Astrocyte (in vitro differentiated cells and primary cell): ENCODE measurements at regions not wholly inside any gene's neighbourhood (a gene's known extent, or its start where the extent isn't known, plus 50 kb on each side); places are given as distances from the start of the nearest gene placed in this dataset.

Source experiments
- DNase-seq: peaks from one replicate; pipeline ENCODE4 v3.0.0-alpha.2; 2010; ENCODE audit warnings: low read depth
- FAIRE-seq: peaks from 2 replicates; lab custom pipeline; 2011; peaks lifted over from hg19 to GRCh38; lab: Jason Lieb, UNC
- H2AFZ ChIP-seq: 2 replicates; pipeline ENCODE4 v1.6.0; 2012; ENCODE audit warnings: low read depth, low read length, inconsistent platforms
- H3K27ac ChIP-seq: 2 replicates; pipeline ENCODE4 v1.5.1; 2011; ENCODE audit warnings: low read depth, low read length, inconsistent platforms
- H3K27me3 ChIP-seq: 2 replicates; pipeline ENCODE4 v1.6.0; 2011; ENCODE audit warnings: low read length, inconsistent platforms; ENCODE audit not compliant: insufficient read depth
- H3K36me3 ChIP-seq: 2 replicates; pipeline ENCODE4 v1.5.1; 2011; ENCODE audit warnings: low read length, inconsistent platforms; ENCODE audit not compliant: insufficient read depth
- H3K4me1 ChIP-seq: 2 replicates; pipeline ENCODE4 v1.5.1; 2011; ENCODE audit warnings: low read length, inconsistent platforms; ENCODE audit not compliant: insufficient read depth
- H3K4me2 ChIP-seq: 2 replicates; pipeline ENCODE4 v1.6.0; 2012; ENCODE audit warnings: low read length, inconsistent platforms
- H3K4me3 ChIP-seq: 2 replicates; pipeline ENCODE4 v1.5.1; 2011; ENCODE audit warnings: low read depth, mild to moderate bottlenecking, low read length, inconsistent platforms; ENCODE audit not compliant: insufficient read depth
- H3K79me2 ChIP-seq: 2 replicates; pipeline ENCODE4 v1.6.0; 2012; ENCODE audit warnings: mild to moderate bottlenecking, low read length, inconsistent platforms; ENCODE audit not compliant: insufficient read depth
- H3K9ac ChIP-seq: 2 replicates; pipeline ENCODE4 v1.6.0; 2012; ENCODE audit warnings: mild to moderate bottlenecking, low read length, inconsistent platforms
- H3K9me3 ChIP-seq: 2 replicates; pipeline ENCODE4 v1.5.1; 2012; ENCODE audit warnings: low read depth, mild to moderate bottlenecking, low read length, inconsistent platforms; ENCODE audit not compliant: insufficient read depth
- H4K20me1 ChIP-seq: 2 replicates; pipeline ENCODE4 v1.6.0; 2012; ENCODE audit warnings: low read length, inconsistent platforms; ENCODE audit not compliant: insufficient read depth
- H3K27ac Mint-ChIP-seq: one replicate; pipeline ENCODE4 v1.8.0; 2021; ENCODE audit warnings: mild to moderate bottlenecking, mixed read lengths; ENCODE audit not compliant: unreplicated experiment
- H3K27me3 Mint-ChIP-seq: one replicate; pipeline ENCODE4 v1.8.0; 2021; ENCODE audit warnings: low read depth, mixed read lengths; ENCODE audit not compliant: unreplicated experiment
- H3K36me3 Mint-ChIP-seq: one replicate; pipeline ENCODE4 v1.8.0; 2021; ENCODE audit warnings: low read depth, mixed read lengths; ENCODE audit not compliant: unreplicated experiment
- H3K4me1 Mint-ChIP-seq: one replicate; pipeline ENCODE4 v1.8.0; 2021; ENCODE audit warnings: low read depth, mixed read lengths; ENCODE audit not compliant: unreplicated experiment
- H3K4me3 Mint-ChIP-seq: one replicate; pipeline ENCODE4 v1.8.0; 2021; ENCODE audit warnings: mild to moderate bottlenecking, moderate library complexity, mixed read lengths; ENCODE audit not compliant: unreplicated experiment
- H3K9me3 Mint-ChIP-seq: one replicate; pipeline ENCODE4 v1.8.0; 2021; ENCODE audit warnings: mild to moderate bottlenecking, mixed read lengths; ENCODE audit not compliant: unreplicated experiment
- EZH2 ChIP-seq: IDR thresholded peaks from 2 replicates; pipeline ENCODE4 v1.6.1; 2012; ENCODE audit warnings: mild to moderate bottlenecking, low read length, inconsistent platforms; ENCODE audit not compliant: insufficient read depth
- TF ChIP-seq, protein P1 (sequence below): IDR thresholded peaks from 2 replicates; pipeline ENCODE4 v1.5.1; 2011; ENCODE audit warnings: low read depth, mild to moderate bottlenecking, inconsistent platforms, low read length, moderate library complexity; ENCODE audit not compliant: insufficient read depth

GRCh38 chr1:98102345-98103030 is 181.7 kb upstream of the DPYD start:
- DNase-seq (peak; percentile 41), FAIRE-seq (no peak)
- H3K4me2 ChIP-seq = no peak overlapping the region
- no peaks in the 10 kb centered on the region for H3K79me2 ChIP-seq
- H3K9ac ChIP-seq = no peak overlapping the region
- peaks cover 12% of the 10 kb centered on the region for H3K36me3 Mint-ChIP-seq
- H3K27ac Mint-ChIP-seq = no peak overlapping the region
- H2AFZ ChIP-seq = no peak overlapping the region
- TF ChIP-seq, protein P1, sequence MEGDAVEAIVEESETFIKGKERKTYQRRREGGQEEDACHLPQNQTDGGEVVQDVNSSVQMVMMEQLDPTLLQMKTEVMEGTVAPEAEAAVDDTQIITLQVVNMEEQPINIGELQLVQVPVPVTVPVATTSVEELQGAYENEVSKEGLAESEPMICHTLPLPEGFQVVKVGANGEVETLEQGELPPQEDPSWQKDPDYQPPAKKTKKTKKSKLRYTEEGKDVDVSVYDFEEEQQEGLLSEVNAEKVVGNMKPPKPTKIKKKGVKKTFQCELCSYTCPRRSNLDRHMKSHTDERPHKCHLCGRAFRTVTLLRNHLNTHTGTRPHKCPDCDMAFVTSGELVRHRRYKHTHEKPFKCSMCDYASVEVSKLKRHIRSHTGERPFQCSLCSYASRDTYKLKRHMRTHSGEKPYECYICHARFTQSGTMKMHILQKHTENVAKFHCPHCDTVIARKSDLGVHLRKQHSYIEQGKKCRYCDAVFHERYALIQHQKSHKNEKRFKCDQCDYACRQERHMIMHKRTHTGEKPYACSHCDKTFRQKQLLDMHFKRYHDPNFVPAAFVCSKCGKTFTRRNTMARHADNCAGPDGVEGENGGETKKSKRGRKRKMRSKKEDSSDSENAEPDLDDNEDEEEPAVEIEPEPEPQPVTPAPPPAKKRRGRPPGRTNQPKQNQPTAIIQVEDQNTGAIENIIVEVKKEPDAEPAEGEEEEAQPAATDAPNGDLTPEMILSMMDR = no peak
- no peak for TF ChIP-seq EZH2
- peaks cover 8% of the 10 kb centered on the region for H3K4me1 ChIP-seq
- H3K27me3 ChIP-seq = no peaks in the 10 kb centered on the region
- H3K4me1 Mint-ChIP-seq = peaks cover 6% of the 10 kb centered on the region
- H3K9me3 ChIP-seq = no peaks in the 10 kb centered on the region
- no peaks in the 10 kb centered on the region for H4K20me1 ChIP-seq
- H3K4me3 Mint-ChIP-seq = no peak overlapping the region
- H3K36me3 ChIP-seq = no peaks in the 10 kb centered on the region
- no peaks in the 10 kb centered on the region for H3K27me3 Mint-ChIP-seq
- H3K27ac ChIP-seq = no peak overlapping the region
- H3K4me3 ChIP-seq = no peak overlapping the region
- H3K9me3 Mint-ChIP-seq = peaks cover 8% of the 10 kb centered on the region

- TF ChIP-seq, protein P1 = no peak
- TF ChIP-seq EZH2 = no peak
Observed at GRCh38 chr1:98101364-98101763, 180.5 kb upstream of the DPYD start.

GRCh38 chr1:98099501-98099900 is 178.7 kb upstream of the DPYD start:
- no peak for FAIRE-seq
- H3K9me3 Mint-ChIP-seq = no peaks in the 10 kb centered on the region
- Histone ChIP-seq H3K27ac (no peak overlapping the region), H3K4me2 (no peak overlapping the region), H3K36me3 (no peaks in the 10 kb centered on the region), H4K20me1 (no peaks in the 10 kb centered on the region), H3K27me3 (no peaks in the 10 kb centered on the region), H3K9ac (no peak overlapping the region), H3K4me3 (no peak overlapping the region), H3K79me2 (no peaks in the 10 kb centered on the region), H3K9me3 (no peaks in the 10 kb centered on the region), H3K4me1 (peaks cover 8% of the 10 kb centered on the region), H2AFZ (no peak overlapping the region)
- H3K27me3 Mint-ChIP-seq = no peaks in the 10 kb centered on the region
- peaks cover 3% of the 10 kb centered on the region for H3K36me3 Mint-ChIP-seq
- no peak overlapping the region for H3K27ac Mint-ChIP-seq
- TF ChIP-seq, protein P1 = no peak
- TF ChIP-seq EZH2 = no peak
- DNase-seq = no peak
- no peak overlapping the region for H3K4me3 Mint-ChIP-seq
- peaks cover 6% of the 10 kb centered on the region for H3K4me1 Mint-ChIP-seq

More at GRCh38 chr1:98101364-98101763, 180.5 kb upstream of the DPYD start:
- no peak overlapping the region for H3K4me2 ChIP-seq
- H2AFZ ChIP-seq = no peak overlapping the region
- peaks cover 8% of the 10 kb centered on the region for H3K4me1 ChIP-seq
- Mint-ChIP-seq H3K36me3 (peaks cover 7% of the 10 kb centered on the region), H3K27ac (no peak overlapping the region), H3K27me3 (no peaks in the 10 kb centered on the region), H3K4me3 (no peak overlapping the region), H3K9me3 (peaks cover 3% of the 10 kb centered on the region), H3K4me1 (peaks cover 6% of the 10 kb centered on the region)
- no peaks in the 10 kb centered on the region for H3K36me3 ChIP-seq
- H3K27ac ChIP-seq = no peak overlapping the region
- H3K27me3 ChIP-seq = no peaks in the 10 kb centered on the region
- no peaks in the 10 kb centered on the region for H3K79me2 ChIP-seq
- DNase-seq (no peak), FAIRE-seq (no peak)
- H4K20me1 ChIP-seq = no peaks in the 10 kb centered on the region
- no peak overlapping the region for H3K9ac ChIP-seq
- no peaks in the 10 kb centered on the region for H3K9me3 ChIP-seq
- no peak overlapping the region for H3K4me3 ChIP-seq
